ENCODE measurements at regions not wholly inside any gene's neighbourhood (a gene's known extent, or its start where the extent isn't known, plus 50 kb on each side); places are given as distances from the start of the nearest gene placed in this dataset.

DNA sequence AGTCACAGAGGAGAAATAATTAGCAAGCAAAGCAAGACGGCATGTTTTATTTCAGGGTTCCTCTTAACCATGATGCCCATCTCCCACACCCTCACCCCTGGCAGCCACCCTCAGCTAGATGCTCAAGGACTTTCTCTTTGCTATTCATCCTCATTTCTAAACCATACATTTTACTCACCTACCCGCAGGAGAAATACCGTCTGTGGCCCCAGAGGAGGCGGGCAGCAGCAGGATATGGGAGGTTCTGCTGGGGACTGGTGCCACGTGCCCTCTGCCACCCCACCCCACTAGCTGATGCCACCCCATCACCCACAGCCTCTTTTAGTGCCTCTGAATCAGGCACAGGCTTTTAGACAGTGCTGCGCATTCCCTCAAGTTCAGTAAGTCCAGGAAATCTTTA lies 168.7 kb upstream of the ITGB1 start:
- DNase-seq (ENCODE audit: low spot score), result no peak

DNA sequence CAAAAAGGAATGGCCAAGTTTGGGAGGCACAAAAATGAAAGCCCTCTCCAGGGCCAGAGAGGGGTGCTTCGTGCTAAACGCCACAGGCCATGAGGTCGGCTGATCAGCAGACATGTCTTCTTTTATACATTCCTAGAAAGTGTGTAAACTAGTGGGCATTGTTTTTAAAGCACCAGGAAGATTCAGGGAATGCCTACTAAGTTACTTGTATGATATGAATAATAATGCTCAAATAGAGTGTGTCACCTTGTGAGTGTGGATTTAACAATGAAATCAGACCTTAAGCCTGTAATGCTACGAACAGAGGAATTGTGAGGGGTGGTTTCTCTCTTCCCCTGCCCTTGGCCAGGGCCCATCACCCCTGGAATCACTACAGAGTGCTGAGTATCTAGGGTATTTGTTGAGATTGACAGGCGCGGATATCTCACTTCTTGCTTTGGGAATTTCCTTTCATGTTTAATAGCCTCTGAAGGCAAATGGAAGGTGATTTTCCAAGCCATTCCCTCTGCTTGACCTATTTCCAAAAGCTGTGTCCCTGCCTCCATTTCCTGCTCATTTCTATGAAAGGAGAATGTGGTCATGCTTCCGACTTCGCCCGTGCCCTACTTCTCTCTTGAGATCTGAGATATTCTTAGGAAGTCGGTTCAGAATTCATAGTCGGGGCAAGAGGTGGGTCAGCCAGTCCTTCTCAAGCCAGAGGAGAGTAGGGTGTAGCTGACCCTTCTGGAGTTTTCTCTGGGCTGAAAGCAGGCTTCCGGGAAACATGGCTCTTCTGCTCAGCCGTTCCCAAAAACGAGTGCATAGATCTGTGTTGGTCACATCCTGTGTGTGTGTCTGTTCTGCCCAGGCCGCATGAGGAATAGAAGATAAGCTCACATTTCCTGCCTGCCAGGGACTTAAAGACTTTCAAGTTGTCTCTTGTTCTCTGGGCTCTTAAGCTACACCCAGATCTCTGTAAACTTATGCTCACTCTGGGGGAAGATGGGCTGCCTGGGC lies 167.8 kb upstream of the ITGB1 start:
- no peak for DNase-seq (ENCODE audit: low spot score)

GRCh38 chr10:33125111-33125510 lies 167.1 kb upstream of the ITGB1 start:
- DNase-seq (ENCODE audit: low spot score), result no peak

GRCh38 chr10:33123680-33124079 lies 165.7 kb upstream of the ITGB1 start:
- DNase-seq (ENCODE audit: low spot score), result no peak

GRCh38 chr10:33122014-33122809 lies 164.2 kb upstream of the ITGB1 start:
- DNase-seq (ENCODE audit: low spot score), result no peak

DNA sequence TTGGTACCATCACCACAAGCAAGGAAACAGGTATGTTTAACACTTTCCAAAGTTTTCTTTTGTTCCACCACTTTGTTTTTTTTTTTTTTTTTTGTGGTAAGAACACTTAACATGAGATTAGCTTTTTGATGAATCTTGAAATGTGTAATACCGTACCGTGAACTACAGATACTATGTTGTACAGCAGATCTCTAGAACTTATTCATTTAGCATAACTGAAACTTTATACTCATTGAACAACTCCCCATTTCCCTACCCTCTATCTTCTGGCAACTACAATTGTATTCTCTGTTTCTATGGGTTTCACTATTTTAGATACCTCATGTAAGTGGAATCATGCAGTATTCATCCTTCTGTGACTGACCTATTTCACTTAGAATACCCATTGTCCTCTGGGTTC lies 162.7 kb upstream of the ITGB1 start:
- no peak for DNase-seq (ENCODE audit: low spot score)

DNA sequence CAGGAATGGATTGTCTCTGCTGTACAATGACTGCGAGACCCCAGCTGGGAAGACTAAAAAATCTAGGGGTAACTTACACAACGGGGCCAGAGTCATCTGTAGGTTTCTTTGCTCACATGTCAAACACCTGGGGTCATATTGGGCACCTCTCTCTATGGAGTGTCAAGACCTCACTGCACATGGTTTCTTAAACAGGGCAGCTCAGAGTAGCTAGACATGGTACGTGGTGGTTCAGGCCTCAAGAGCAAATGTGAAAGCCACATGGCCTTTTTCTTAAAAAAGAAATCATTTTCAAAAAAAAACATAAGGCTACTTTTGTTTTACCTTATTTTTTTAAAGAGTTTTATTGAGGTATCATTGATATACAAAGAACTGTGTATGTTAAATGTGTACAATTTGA lies 162.2 kb upstream of the ITGB1 start:
- no peak for DNase-seq (ENCODE audit: low spot score)

GRCh38 chr10:33117816-33118215 lies 159.8 kb upstream of the ITGB1 start:
- no peak for DNase-seq (ENCODE audit: low spot score)

DNA sequence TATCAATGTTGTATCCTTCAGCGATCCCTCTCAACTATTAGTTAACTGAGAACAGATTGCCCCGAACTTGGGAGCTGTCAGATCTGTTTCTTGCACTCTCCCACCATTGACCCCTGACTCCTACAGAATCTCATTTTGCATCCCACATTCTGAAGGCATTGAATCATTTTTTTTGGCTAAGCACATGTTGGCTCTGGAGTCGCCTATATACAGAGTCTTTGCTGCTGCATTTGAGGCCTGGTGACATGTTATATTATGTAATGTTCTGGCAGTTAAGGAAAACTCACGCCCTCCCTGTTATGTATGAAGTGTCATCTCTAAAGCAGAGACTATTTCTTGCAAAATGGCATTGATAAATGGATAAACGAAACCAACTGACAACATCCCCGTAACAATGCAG lies 159.2 kb upstream of the ITGB1 start:
- DNase-seq (ENCODE audit: low spot score), result no peak

DNA sequence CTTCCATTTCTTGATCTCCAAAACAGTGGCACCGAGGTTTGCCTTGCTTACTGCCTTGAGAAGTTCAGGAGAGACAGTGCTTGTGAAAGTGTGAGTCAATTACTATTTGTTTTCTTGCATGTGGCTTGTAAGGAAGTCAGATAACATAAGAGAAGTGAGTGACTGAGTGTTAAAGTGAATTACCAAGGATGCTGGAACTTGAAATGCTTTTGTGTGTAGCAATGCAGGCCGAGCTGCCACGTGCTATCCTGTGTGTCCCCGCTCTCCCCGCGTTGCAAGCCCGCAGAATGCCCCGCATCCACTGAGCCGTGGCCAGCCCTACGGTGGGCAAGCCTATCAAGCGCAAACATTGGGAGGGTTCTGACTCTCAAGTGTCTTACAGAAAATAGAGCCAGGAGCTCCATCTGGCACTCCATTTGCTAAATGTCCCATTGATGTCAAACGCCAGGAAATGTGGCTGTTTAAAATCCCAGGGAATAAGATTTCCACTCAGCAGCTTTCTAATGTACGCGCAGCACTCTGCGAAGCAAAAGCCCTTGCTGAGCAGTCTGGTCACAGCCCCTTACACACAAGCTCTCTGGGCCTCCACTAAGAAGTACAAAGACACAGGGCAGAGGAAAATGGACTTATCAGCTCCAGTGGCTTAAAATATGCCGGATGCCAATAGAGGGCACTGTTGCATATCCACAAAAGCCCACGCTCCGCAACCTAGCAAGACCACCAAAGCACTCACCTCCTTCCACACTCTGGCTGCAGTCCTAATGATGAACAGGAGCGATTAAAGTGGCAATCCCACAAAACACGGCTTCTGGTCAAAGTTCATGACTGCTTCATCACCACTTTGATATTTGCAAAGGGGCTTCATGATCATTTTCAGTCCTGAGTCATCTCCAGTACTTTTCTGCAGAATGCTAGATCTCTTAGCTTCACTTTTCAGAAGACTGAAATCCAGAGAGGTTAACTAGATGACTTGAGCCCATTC lies 158.0 kb upstream of the ITGB1 start:
- DNase-seq (ENCODE audit: low spot score), result peak; percentile 11

- DNase-seq (ENCODE audit: low spot score), result no peak
These were observed 156.5 kb upstream of the ITGB1 start for GRCh38 chr10:33114451-33114952.

- DNase-seq (ENCODE audit: low spot score), result no peak
These were observed 155.4 kb upstream of the ITGB1 start for GRCh38 chr10:33113466-33113865.

GRCh38 chr10:33112831-33113455 lies 154.9 kb upstream of the ITGB1 start:
- no peak for DNase-seq (ENCODE audit: low spot score)

DNA sequence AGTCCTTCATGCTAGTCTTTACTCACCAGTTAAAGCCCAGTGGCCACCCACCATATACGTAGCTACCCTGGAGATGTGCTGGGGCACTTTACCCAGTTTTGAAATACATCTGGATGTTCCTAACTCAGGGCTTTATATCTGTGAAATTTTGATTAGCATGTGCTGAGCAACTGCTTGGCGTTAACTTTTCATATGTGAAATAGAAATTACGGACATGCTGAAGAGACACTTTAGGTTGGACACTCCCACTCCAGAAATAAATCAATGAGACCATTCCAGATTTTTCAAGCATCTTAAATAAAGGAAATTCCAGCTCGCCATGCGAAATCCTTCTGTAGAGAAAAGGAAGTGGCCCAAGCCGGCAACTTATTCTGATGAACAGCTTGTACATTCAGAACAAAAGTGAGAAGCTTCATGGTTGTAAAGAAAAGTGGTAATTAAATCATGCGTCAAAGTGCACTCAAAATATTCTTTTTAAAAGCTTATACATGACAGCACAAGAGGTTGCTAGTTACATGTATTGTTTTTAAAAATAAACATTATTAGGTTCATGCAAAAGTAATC lies 153.5 kb upstream of the ITGB1 start:
- DNase-seq (ENCODE audit: low spot score), result no peak

GRCh38 chr10:33109788-33110469 lies 151.9 kb upstream of the ITGB1 start:
- DNase-seq (ENCODE audit: low spot score), result no peak

GRCh38 chr10:33109384-33109783 lies 151.4 kb upstream of the ITGB1 start:
- no peak for DNase-seq (ENCODE audit: low spot score)

DNA sequence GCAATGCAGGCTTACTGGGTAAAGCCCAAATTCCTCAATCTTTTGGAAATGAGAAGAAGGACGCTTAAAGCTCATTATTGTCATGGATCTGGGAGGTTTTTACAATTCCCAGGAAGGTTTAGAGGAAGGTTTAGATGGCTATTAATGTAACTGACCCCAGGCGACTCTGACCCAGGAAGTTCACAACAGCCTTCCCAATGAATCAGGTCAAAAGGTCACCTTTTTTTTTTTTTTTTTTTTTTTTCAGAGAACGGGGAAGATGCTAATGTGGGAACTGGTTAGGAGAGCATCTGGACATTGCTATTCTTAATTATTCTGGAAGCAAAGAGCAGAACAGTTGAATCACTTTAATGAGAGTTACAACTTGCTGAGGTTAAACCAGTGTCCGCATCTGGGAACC lies 149.9 kb upstream of the ITGB1 start:
- DNase-seq (ENCODE audit: low spot score), result no peak

GRCh38 chr10:33106767-33107166 lies 148.7 kb upstream of the ITGB1 start:
- no peak for DNase-seq (ENCODE audit: low spot score)

- DNase-seq (ENCODE audit: low spot score), result no peak
These were observed 145.9 kb upstream of the ITGB1 start for GRCh38 chr10:33103863-33104379.

DNA sequence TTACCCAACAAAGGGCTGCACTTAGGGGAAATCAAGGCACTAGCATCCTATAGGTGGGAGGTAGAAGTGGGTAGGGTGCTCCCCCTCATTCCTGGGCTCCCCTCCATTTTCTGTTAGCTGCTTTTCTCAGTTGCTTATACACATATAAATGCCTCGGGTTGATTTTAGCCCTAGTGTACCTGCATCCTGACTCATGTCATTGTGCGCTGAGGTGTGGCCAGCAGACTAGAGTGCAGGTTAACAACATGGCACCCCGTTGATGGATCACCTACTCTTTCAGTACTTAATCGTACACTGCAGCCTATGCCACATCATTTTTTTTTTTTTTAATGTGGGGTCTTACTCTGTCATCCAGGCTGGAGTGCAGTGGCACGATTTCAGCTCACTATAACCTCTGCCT lies 144.0 kb upstream of the ITGB1 start:
- DNase-seq (ENCODE audit: low spot score), result no peak

Data from globus pallidus (tissue), 1 donor.